Aorta (tissue), 5 donors: ENCODE measurements at regions not wholly inside any gene's neighbourhood (a gene's known extent, or its start where the extent isn't known, plus 50 kb on each side); places are given as distances from the start of the nearest gene placed in this dataset.

Experiments used
- ATAC-seq: fragments of 200-7000 bp; cut with Tn5 transposase; one replicate; pipeline ENCODE4 v1.9.1; 2022; ENCODE audit warnings: moderate library complexity; ENCODE audit not compliant: low FRiP score
- DNase-seq, 2 donors: peaks; one replicate each; pipeline ENCODE4 v3.0.0-alpha.2; 2020
- H3K27ac ChIP-seq, 2 donors: one replicate each; pipeline ENCODE4 v1.5.1; 2013; ENCODE audit warnings: low read length in 2 of 2, mild to moderate bottlenecking in 2 of 2, moderate library complexity in 2 of 2, control low read depth in 1 of 2, inconsistent platforms in 1 of 2, low read depth in 1 of 2
- H3K27me3 ChIP-seq, 2 donors: one replicate each; pipeline ENCODE4 v1.6.1; 2013; ENCODE audit warnings: control low read depth in 1 of 2, low read length in 1 of 2, mild to moderate bottlenecking in 1 of 2, moderate library complexity in 1 of 2; ENCODE audit not compliant: insufficient read depth in 2 of 2, control insufficient read depth in 1 of 2
- H3K36me3 ChIP-seq, 2 donors: one replicate each; pipeline ENCODE4 v1.6.1; 2013; ENCODE audit warnings: control low read depth in 1 of 2, low read length in 1 of 2, mild to moderate bottlenecking in 1 of 2; ENCODE audit not compliant: insufficient read depth in 2 of 2, control insufficient read depth in 1 of 2
- H3K4me1 ChIP-seq, 2 donors: one replicate each; pipeline ENCODE4 v1.6.1; 2013; ENCODE audit warnings: low read length in 2 of 2, control low read depth in 1 of 2, mild to moderate bottlenecking in 1 of 2, moderate library complexity in 1 of 2; ENCODE audit not compliant: insufficient read depth in 2 of 2, control insufficient read depth in 1 of 2
- H3K4me3 ChIP-seq, 2 donors: one replicate each; pipeline ENCODE4 v1.5.1; 2013; ENCODE audit warnings: low read length in 2 of 2, control low read depth in 1 of 2, mild to moderate bottlenecking in 1 of 2
- H3K9me3 ChIP-seq: one replicate; pipeline ENCODE4 v1.6.1; 2013; ENCODE audit warnings: mild to moderate bottlenecking, low read length; ENCODE audit not compliant: control insufficient read depth
- WGBS, 2 donors: extraction: QIAGEN DNeasy Blood & Tissue Kit; methylation state at CpG; one replicate each; pipeline ENCODE4 v1.1.7; 2013; 5-methylcytosine and 5-hydroxymethylcytosine counted together
- intact Hi-C, 2 donors: fragments of 100-400 bp; cut with DNase I; formaldehyde crosslinking; loops; one replicate each; pipeline versions ENCODE4 v1.14.2 to v1.15.0; 2022
- donor health status: healthy with polysubstance abuse.
- donor health status: Bipolar disorder and iron deficiency.
- donor health status: DM: no; HTN: no; CAD: no.
- donor health status: DM: no; HTN: no; CAD: no.
- donor health status: DM: yes; HTN: yes; CAD: no.

DNA sequence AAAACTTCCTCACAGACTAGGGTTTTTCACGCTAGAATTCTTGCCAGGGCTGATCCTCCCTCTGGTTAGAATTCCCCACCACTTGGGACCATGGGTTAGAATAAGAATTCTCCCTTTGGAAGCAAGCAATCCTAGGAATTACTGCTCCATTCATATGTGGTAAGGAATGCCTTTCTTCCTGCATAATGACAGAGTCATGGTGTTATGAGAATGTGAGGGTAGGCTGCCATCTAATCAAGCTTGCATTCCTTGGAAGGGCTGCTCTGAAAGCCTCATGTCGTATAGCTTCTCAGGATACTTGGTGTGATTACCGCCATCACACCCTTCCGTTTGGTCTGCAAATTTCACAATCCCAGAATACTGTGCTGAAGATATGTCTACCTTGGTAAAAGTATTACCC lies 1282.4 kb upstream of the PIK3C3 start:
- ATAC-seq (no peak), DNase-seq (no peak)
- H3K36me3 ChIP-seq: no peaks in the 10 kb centered on the region
- H3K9me3 ChIP-seq: no peaks in the 10 kb centered on the region
- no peak overlapping the region for H3K4me3 ChIP-seq
- H3K27me3 ChIP-seq: no peaks in the 10 kb centered on the region
- intact Hi-C loops: no loop called here
- no peaks in the 10 kb centered on the region for H3K4me1 ChIP-seq
- no peak overlapping the region for H3K27ac ChIP-seq
- WGBS, 2 donors: 58 to 71% methylated on average over 4 of the region's 4 CpGs

DNA sequence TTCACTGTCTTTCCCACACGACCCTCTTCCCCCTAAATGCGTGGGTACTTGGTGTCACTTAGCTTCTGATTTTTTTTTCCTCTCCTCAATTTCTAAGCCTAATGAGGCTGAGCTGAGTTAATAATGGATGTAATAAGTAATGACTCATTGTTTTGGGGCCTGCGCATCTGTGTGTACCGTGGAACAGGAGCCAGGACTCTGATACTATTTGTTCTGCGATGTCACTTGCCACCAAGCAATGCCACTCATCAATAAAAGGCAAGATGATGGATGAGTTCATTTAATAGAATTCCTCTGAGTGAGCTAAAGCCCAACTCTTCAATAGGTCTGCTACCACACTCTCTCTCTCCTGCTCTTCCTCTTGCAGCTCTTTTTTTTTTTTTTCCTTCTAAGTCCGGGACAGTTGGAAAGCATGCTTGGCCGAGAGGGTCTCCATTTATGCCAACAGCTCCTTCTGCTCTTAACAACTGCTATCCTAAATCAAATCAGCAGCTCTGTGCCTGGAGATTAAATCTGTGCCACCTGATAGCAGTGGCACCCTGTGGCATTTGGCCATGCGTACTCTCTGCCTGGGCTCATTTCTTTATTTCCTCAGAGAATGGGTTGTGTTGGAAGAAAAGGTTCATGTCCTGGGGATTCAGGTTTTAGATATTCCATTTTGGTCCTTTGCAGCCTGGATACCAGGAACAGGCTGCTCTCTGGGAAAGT lies 1284.2 kb upstream of the PIK3C3 start:
- ATAC-seq: no peak
- H3K27ac ChIP-seq: no peak overlapping the region
- H3K4me1 ChIP-seq: no peaks in the 10 kb centered on the region
- no peaks in the 10 kb centered on the region for H3K36me3 ChIP-seq
- no peak for DNase-seq
- no peaks in the 10 kb centered on the region for H3K9me3 ChIP-seq
- intact Hi-C loops: no loop called here
- no peaks in the 10 kb centered on the region for H3K27me3 ChIP-seq
- 47 to 49% methylated on average over 8 of the region's 8 CpGs for WGBS, 2 donors
- H3K4me3 ChIP-seq: no peak overlapping the region

DNA sequence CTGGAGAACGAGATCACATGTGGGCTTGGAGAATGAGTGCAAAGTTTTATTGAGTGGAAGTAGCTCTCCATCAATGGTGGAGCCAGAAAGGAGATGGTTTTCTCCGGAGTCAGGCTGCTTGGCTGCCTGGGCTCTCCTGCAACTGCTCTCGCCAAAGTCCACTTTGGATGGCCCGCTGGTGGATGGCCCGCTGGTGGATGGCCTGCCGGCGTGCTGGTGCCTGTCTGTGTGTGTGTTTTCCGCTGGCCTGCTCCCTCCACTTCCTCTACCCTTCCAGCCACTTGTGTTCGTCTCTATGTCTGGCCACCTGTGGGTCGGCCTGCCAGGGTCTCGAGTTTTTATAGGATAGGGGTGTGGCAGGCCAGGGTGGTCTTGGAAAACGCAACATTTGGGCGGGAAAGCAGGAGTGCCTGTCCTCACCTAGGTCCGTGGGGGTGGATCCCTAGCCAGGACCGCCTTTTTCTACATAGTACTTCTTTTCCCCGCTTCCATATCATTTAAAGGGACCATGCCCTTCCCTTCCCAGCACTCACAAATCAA lies 1292.1 kb upstream of the PIK3C3 start:
- H3K36me3 ChIP-seq: no peaks in the 10 kb centered on the region
- ATAC-seq (no peak), DNase-seq (peak in 1 of 2 donors; percentile 55)
- H3K27ac ChIP-seq: no peak overlapping the region
- intact Hi-C loops: no loop called here
- H3K27me3 ChIP-seq: no peaks in the 10 kb centered on the region
- no peaks in the 10 kb centered on the region for H3K4me1 ChIP-seq
- no peaks in the 10 kb centered on the region for H3K9me3 ChIP-seq
- H3K4me3 ChIP-seq: no peak overlapping the region
- WGBS, 2 donors: 89 to 90% methylated on average over 16 of the region's 16 CpGs

DNA sequence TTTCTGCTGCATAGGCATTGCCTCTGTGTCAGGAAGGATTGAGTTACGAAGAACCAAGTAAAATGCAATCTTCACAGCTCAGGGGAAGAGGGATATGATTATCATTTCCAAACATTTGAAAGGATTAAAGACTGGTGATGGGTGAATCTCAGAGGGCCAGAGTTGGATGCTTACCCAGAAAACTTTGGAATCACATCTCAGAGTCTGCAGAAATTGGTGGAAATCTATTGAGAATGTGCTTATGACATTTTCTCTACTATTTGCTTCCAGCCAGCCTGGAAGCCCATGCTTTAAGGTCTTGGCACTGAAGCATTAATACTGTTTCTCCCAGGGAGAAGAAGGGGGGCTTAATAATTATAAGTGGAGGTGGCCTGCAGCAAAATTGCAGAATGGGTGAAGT lies 1301.4 kb upstream of the PIK3C3 start:
- WGBS, 2 donors: 73 to 75% methylated on average over 1 of the region's 1 CpG
- Histone ChIP-seq H3K27me3 (no peaks in the 10 kb centered on the region), H3K4me1 (no peaks in the 10 kb centered on the region), H3K36me3 (no peaks in the 10 kb centered on the region), H3K9me3 (no peaks in the 10 kb centered on the region), H3K27ac (no peak overlapping the region), H3K4me3 (no peak overlapping the region)
- DNase-seq: no peak
- no peak for ATAC-seq
- intact Hi-C loops: no loop called here

DNA sequence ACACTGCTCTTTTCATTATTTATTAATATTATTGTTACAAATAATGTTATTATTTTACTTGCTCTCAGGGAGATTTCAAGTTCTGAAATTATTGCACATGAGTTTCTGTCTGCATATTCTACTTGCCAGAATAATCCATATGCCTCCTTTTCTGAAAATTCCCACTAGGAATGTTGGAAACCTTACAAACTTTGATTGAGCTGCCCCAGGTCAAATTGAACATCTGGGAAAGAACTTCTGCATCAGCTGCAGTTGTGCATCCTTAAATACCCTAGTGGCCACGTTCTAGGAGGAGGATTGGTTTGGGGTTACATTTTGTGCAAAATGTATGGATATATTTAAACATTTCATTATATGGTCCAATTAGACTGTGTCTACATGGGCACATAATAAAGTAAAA lies 1302.7 kb upstream of the PIK3C3 start:
- ATAC-seq (no peak), DNase-seq (no peak)
- no peaks in the 10 kb centered on the region for H3K4me1 ChIP-seq
- 23 to 28% methylated on average over 1 of the region's 1 CpG for WGBS, 2 donors
- H3K9me3 ChIP-seq: no peaks in the 10 kb centered on the region
- intact Hi-C loops: no loop called here
- no peaks in the 10 kb centered on the region for H3K27me3 ChIP-seq
- H3K27ac ChIP-seq: no peak overlapping the region
- no peak overlapping the region for H3K4me3 ChIP-seq
- H3K36me3 ChIP-seq: no peaks in the 10 kb centered on the region

DNA sequence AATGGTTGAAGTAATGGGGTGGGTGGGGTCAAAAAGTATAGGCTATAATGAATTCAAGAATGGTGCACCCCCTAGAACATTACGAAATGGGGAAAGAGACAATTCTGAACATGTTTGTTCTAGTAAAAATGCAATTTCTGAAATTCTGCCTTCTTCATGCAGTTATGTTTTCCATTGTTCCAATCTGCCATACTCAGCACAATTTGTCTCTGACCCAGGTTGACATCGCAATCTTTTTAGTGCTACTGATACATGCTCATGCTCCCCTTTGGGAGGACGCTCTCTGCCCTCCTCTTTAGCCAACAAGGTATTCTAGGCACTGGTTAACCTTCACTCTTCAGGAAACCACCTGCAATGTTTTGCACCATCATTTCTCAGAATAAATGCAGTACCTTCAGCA lies 1303.9 kb upstream of the PIK3C3 start:
- Histone ChIP-seq H3K9me3 (no peaks in the 10 kb centered on the region), H3K4me3 (no peak overlapping the region), H3K36me3 (no peaks in the 10 kb centered on the region), H3K27ac (no peak overlapping the region), H3K27me3 (no peaks in the 10 kb centered on the region), H3K4me1 (no peaks in the 10 kb centered on the region)
- ATAC-seq: no peak
- intact Hi-C loops: no loop called here
- WGBS, 2 donors: 92 to 93% methylated on average over 3 of the region's 3 CpGs
- DNase-seq: no peak

DNA sequence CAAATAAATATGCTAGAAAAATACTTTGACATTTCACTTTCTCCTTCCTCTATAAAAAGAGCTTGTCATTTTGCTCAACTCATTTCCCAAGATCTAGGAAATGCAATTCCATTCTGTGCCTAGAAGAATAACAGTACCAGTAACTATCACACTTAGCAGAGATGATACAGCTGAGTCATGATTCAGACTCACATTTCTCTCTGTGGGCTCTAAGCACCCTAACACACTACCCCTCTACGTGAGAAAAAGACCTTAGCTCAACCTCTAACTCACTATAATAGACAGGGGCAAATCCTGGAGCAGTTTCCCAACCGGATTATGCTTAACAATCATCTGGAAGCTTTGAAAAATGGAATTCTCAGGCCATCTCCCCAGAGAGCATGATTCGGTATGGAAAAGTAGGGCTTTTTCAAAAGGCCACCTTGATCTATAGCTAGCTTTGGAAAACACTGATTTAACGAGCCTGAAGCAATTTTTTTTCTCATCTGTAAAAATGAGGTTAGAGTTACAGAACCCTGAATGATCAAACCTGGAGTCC lies 1312.3 kb upstream of the PIK3C3 start:
- no peak overlapping the region for H3K27ac ChIP-seq
- no peaks in the 10 kb centered on the region for H3K27me3 ChIP-seq
- no peak for DNase-seq
- 19 to 37% methylated on average over 4 of the region's 4 CpGs for WGBS, 2 donors
- H3K9me3 ChIP-seq: no peaks in the 10 kb centered on the region
- H3K4me3 ChIP-seq: no peak overlapping the region
- ATAC-seq: no peak
- intact Hi-C loops: no loop called here
- no peaks in the 10 kb centered on the region for H3K36me3 ChIP-seq
- no peaks in the 10 kb centered on the region for H3K4me1 ChIP-seq

DNA sequence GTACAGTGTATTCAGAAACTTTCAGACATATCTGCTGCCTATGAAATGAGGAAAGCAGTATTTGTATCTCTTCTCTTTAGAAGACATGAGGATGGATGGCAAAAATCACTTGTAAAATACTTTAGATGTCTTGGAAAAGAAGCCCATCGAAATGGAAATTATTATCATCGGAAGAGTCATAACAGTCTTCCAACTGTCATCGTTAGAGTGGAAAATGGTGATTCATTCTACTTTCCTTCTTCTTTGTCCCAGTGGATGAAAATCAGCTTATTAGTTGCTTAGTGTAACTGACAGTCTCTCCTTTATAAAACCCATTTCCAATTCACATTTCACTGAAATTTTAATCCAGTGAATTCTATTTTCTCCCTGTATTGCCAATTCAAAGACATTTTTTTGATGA lies 1323.7 kb upstream of the PIK3C3 start:
- intact Hi-C loops: no loop called here
- no peak for DNase-seq

DNA sequence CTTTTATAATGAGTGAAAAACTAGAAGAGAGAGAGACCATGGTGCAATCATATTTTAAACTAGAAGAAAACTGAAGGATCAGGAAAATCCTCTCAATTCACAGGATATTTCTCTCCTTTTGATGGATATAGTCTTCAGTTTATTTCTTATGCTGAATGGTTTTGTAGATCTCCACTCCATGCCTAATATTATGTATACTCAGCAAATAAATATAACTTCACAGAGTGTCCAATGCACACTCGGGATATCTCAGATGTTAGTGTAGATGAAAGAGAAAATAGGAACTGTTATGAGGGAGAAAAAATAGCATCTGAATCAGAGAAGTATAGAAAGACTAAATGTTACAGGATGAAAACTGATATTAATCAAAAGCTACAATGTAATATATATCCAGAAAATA lies 1324.5 kb upstream of the PIK3C3 start:
- ATAC-seq (no peak), DNase-seq (no peak)
- H3K4me3 ChIP-seq: no peak overlapping the region
- intact Hi-C loops: no loop called here
- WGBS, 2 donors: 73 to 83% methylated on average over 1 of the region's 1 CpG
- H3K4me1 ChIP-seq: no peaks in the 10 kb centered on the region
- H3K36me3 ChIP-seq: no peaks in the 10 kb centered on the region
- peaks cover 3% of the 10 kb centered on the region for H3K9me3 ChIP-seq
- H3K27me3 ChIP-seq: no peaks in the 10 kb centered on the region
- H3K27ac ChIP-seq: no peak overlapping the region

More for the DNA sequence above, 1323.7 kb upstream of the PIK3C3 start:
- H3K27me3 ChIP-seq: no peaks in the 10 kb centered on the region
- 90 to 93% methylated on average over 3 of the region's 3 CpGs for WGBS, 2 donors
- H3K4me3 ChIP-seq: no peak overlapping the region
- H3K4me1 ChIP-seq: no peaks in the 10 kb centered on the region
- H3K9me3 ChIP-seq: peaks cover 3% of the 10 kb centered on the region
- no peak for ATAC-seq
- H3K27ac ChIP-seq: no peak overlapping the region
- H3K36me3 ChIP-seq: no peaks in the 10 kb centered on the region
